Right lobe of liver (tissue), 6 donors: ENCODE measurements at regions not wholly inside any gene's neighbourhood (a gene's known extent, or its start where the extent isn't known, plus 50 kb on each side); places are given as distances from the start of the nearest gene placed in this dataset.

Experiments
- ATAC-seq, 4 donors: fragments of 200-7000 bp; cut with Tn5 transposase; one replicate each; pipeline ENCODE4 v1.9.1; 2020; ENCODE audit warnings: mild to moderate bottlenecking in 4 of 4, moderate library complexity in 4 of 4
- DNase-seq, 3 donors: peaks; one replicate each; pipeline ENCODE4 v3.0.0-alpha.2; 2020
- H3K27ac ChIP-seq, 3 donors: fragments of 200-600 bp; one replicate each; pipeline ENCODE4 v1.8.0; 2022
- H3K27me3 ChIP-seq, 2 donors: fragments of 200-600 bp; one replicate each; pipeline ENCODE4 v1.8.0; 2022
- H3K36me3 ChIP-seq, 4 donors: fragments of 200-600 bp; sonication (generic) in 1 of 4; one replicate each; pipeline versions ENCODE4 v1.5.1 to v1.8.0; 2017 to 2022; ENCODE audit warnings: control low read depth in 1 of 4
- H3K4me1 ChIP-seq, 4 donors: fragments of 200-600 bp; sonication (generic) in 1 of 4; one replicate each; pipeline versions ENCODE4 v1.5.1 to v1.8.0; 2017 to 2022; ENCODE audit warnings: control low read depth in 1 of 4
- H3K4me3 ChIP-seq, 3 donors: fragments of 200-600 bp; one replicate each; pipeline ENCODE4 v1.8.0; 2022
- H3K9me3 ChIP-seq, 4 donors: fragments of 200-600 bp; sonication (generic) in 1 of 4; one replicate each; pipeline versions ENCODE4 v1.5.1 to v1.8.0; 2017 to 2022; ENCODE audit warnings: control low read depth in 1 of 4
- CTCF ChIP-seq, 4 donors: fragments of 200-600 bp in 3 of 4; fragments of 450-650 bp in 1 of 4; IDR thresholded peaks; one replicate each; pipeline versions ENCODE4 v1.5.1 to v1.8.0; 2016 to 2022; ENCODE audit warnings: antibody characterized with exemption in 4 of 4, mild to moderate bottlenecking in 2 of 4
- POLR2A ChIP-seq: fragments of 450-650 bp; IDR thresholded peaks from one replicate; pipeline ENCODE4 v1.6.1; 2017; ENCODE audit warnings: antibody characterized with exemption, mild to moderate bottlenecking
- WGBS: methylation state at CpG from one replicate; pipeline ENCODE4 v1.1.6; 2018; ENCODE audit warnings: low coverage, low lambda C conversion rate; ENCODE audit not compliant: insufficient coverage; ENCODE audit errors: missing lambda C conversion rate; 5-methylcytosine and 5-hydroxymethylcytosine counted together
- intact Hi-C, 2 donors: fragments of 100-400 bp; cut with DNase I; formaldehyde crosslinking; loops; one replicate each; pipeline versions ENCODE4 v1.11.2 to v1.14.1; 2022
- donor health status: DM: no; HTN: yes; CAD: no.
- donor health status: DM: no; HTN: no; CAD: no.
- donor health status: DM: no; HTN: no; CAD: no.
- donor health status: DM: no; HTN: yes; CAD: no.
- donor health status: DM: no; HTN: yes; CAD: no.

GRCh38 chr10:60717852-60718251 is 60.4 kb upstream of the CDK1 start:
- intact Hi-C loops: no loop called here
- no peaks in the 10 kb centered on the region for H3K9me3 ChIP-seq
- TF ChIP-seq POLR2A: no peak
- no peak for TF ChIP-seq CTCF (IDR thresholded peaks at IDR 0.05)
- ATAC-seq (no peak), DNase-seq (no peak)
- no peaks in the 10 kb centered on the region for H3K27me3 ChIP-seq
- H3K36me3 ChIP-seq: no peaks in the 10 kb centered on the region
- H3K27ac ChIP-seq: no peak overlapping the region
- H3K4me3 ChIP-seq: no peak overlapping the region
- H3K4me1 ChIP-seq: no peaks in the 10 kb centered on the region

- no peaks in the 10 kb centered on the region for H3K4me1 ChIP-seq
- intact Hi-C loops: no loop called here
- H3K9me3 ChIP-seq: no peaks in the 10 kb centered on the region
- TF ChIP-seq CTCF (IDR thresholded peaks at IDR 0.05) (no peak), POLR2A (no peak)
- DNase-seq: no peak
- H3K27me3 ChIP-seq: no peaks in the 10 kb centered on the region
- no peaks in the 10 kb centered on the region for H3K36me3 ChIP-seq
- WGBS: 39% methylated on average over 2 of the region's 2 CpGs
- no peak overlapping the region for H3K4me3 ChIP-seq
- H3K27ac ChIP-seq: no peak overlapping the region
- ATAC-seq: no peak
Observed at GRCh38 chr10:60714233-60714632, 64.0 kb upstream of the CDK1 start.

- no peaks in the 10 kb centered on the region for H3K4me1 ChIP-seq
- H3K27ac ChIP-seq: no peak overlapping the region
- H3K4me3 ChIP-seq: no peak overlapping the region
- H3K36me3 ChIP-seq: no peaks in the 10 kb centered on the region
- ATAC-seq: no peak
- no peaks in the 10 kb centered on the region for H3K27me3 ChIP-seq
- DNase-seq: no peak
- TF ChIP-seq POLR2A: no peak
- TF ChIP-seq CTCF (IDR thresholded peaks at IDR 0.05): no peak
- intact Hi-C loops: no loop called here
- WGBS: 49% methylated on average over 2 of the region's 2 CpGs
- no peaks in the 10 kb centered on the region for H3K9me3 ChIP-seq
Observed at GRCh38 chr10:60711496-60711895, 66.8 kb upstream of the CDK1 start.

GRCh38 chr10:60710041-60710440 is 68.2 kb upstream of the CDK1 start:
- intact Hi-C loops: no loop called here
- H3K27me3 ChIP-seq: no peaks in the 10 kb centered on the region
- ATAC-seq (no peak), DNase-seq (no peak)
- WGBS: 57% methylated on average over 1 of the region's 1 CpG
- no peaks in the 10 kb centered on the region for H3K36me3 ChIP-seq
- TF ChIP-seq CTCF (IDR thresholded peaks at IDR 0.05): no peak
- no peak overlapping the region for H3K27ac ChIP-seq
- no peaks in the 10 kb centered on the region for H3K4me1 ChIP-seq
- H3K4me3 ChIP-seq: no peak overlapping the region
- H3K9me3 ChIP-seq: no peaks in the 10 kb centered on the region

- DNase-seq: no peak
- Histone ChIP-seq H3K9me3 (no peaks in the 10 kb centered on the region), H3K36me3 (no peaks in the 10 kb centered on the region), H3K4me3 (no peak overlapping the region), H3K27me3 (no peaks in the 10 kb centered on the region), H3K27ac (no peak overlapping the region), H3K4me1 (no peaks in the 10 kb centered on the region)
- WGBS: 0% methylated on average over 1 of the region's 1 CpG
- TF ChIP-seq POLR2A: no peak
- no peak for TF ChIP-seq CTCF (IDR thresholded peaks at IDR 0.05)
- intact Hi-C loops: no loop called here
- no peak for ATAC-seq
Observed at GRCh38 chr10:60708666-60709065, 69.6 kb upstream of the CDK1 start.
